GM18505 (cell line): ENCODE measurements at regions not wholly inside any gene's neighbourhood (a gene's known extent, or its start where the extent isn't known, plus 50 kb on each side); places are given as distances from the start of the nearest gene placed in this dataset.
"Not testable (repeated sequence)": the region's sequence is repeated elsewhere in the genome, so short reads cannot be mapped to it uniquely, and the experiment has no call there.

ENCODE experiments used
- ATAC-seq: cut with Tn5 transposase; IDR thresholded peaks from one replicate; pipeline ENCODE4 v1.9.1; 2021; ENCODE audit not compliant: unreplicated experiment
- POLR2A ChIP-seq: IDR thresholded peaks from 4 replicates; pipeline ENCODE4 v1.6.1; 2011; ENCODE audit warnings: borderline replicate concordance; ENCODE audit not compliant: insufficient read depth, insufficient read length; ENCODE audit errors: extremely low read depth

DNA sequence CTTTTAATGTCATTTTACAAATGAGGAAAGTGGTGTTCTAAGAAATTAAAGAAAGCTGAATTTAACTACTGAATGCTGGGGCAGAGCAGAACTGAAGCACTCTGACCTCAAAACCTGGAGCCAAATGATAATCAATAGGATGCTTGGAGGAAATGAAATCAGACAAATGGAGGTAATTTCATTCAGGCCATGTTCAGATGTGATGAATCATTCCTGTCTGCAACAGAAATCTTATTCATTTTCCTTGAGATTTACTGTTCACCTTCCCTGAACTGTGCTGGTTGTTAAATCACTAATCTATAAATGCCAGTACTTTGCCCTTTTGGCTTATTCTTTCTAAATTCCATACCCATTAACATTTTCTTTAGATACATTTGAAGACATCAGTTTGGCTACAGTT, 85.6 kb upstream of the SNX7 start:
- TF ChIP-seq POLR2A, result no peak
- no peak for ATAC-seq

DNA sequence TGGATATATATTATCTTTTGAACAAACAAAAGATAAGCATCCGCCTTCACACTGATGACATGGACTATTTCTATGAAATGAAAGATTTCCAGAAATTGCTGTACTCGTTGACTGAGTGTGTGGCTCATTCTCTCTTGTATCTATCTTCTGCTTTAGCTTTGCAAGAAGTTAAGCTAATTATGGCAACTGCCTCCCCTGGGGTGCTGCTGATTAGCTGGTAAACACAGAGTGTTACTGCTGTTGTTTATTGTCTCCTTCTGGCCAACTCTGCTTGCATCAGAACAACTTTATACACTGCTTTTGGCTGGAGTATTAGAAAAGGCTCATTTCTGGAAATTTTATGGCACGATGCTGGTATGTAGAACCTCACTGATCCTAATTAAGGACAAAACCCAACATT, 95.6 kb upstream of the SNX7 start:
- no peak for ATAC-seq
- TF ChIP-seq POLR2A, result no peak

- no peak for TF ChIP-seq POLR2A
- no peak for ATAC-seq
Measured at GRCh38 chr1:98559291-98559690, 102.2 kb upstream of the SNX7 start.

DNA sequence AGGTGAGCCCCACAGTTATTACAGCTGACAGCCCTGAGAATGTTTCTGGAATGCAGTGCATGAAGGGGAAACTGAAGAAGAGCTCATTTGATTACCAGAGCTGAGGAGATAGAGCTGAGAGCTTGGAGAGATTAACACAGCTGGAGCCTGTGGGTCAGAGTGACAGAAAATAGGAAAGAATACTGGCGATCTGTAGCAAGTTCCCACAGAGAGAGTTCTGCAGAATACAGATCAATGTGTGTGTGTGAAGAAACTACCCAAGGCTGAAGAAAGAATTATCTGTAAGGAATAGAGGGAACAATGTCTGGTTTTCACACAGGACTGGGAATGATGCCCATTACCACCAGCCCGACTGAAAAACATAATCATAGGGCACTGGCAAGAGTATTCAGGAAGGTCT, 103.6 kb upstream of the SNX7 start:
- ATAC-seq, result no peak
- no peak for TF ChIP-seq POLR2A

DNA sequence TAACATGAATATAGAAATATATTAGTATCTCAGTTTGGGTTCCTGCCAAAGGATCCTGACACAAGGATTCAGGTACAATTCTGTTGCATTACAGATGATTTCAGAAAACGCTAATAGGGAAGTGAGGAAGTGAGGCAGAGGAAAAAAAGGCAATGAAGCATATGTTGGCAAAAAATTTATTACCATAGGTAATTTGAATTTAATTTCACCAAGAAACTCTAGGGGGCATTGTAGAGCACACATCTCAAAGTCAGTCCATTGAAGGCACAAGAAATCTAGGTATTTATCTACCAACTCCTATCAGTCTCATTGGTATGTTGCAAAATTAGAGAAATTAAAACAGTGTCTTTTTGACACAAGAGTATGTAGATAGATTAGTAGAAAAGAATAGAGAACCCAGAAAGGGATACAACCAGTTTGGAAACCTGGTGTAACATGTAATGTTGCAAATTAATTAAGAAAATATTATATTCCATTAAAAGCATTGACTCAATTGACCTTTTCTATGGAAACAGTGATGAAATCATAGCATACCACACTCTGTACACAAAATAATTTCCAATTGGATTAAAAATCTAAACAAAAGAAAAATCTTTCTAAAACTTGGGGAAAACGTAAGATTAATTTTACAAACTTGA, 104.9 kb upstream of the SNX7 start:
- TF ChIP-seq POLR2A, result no peak
- no peak for ATAC-seq

DNA sequence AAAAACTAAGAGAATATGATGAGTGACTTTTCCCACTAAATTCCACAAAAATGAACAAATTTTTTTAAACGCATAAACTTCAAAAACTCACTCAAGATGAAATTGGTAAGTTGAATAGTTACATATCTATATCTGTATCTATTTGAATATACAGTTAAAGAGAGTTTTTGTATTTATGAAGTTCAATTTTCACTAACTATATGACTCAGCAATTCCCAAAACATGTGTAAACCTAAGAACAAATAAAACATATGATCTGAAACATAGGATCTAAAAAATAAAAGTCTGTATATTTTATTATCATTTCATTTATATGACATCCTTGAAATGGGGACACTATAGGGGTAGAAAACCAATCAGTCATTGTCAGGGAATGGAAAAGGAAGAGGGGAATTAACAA, 105.7 kb upstream of the SNX7 start:
- no peak for TF ChIP-seq POLR2A
- no peak for ATAC-seq

- ATAC-seq, result not testable (repeated sequence)
Measured at GRCh38 chr1:98552576-98553074, 108.9 kb upstream of the SNX7 start.

DNA sequence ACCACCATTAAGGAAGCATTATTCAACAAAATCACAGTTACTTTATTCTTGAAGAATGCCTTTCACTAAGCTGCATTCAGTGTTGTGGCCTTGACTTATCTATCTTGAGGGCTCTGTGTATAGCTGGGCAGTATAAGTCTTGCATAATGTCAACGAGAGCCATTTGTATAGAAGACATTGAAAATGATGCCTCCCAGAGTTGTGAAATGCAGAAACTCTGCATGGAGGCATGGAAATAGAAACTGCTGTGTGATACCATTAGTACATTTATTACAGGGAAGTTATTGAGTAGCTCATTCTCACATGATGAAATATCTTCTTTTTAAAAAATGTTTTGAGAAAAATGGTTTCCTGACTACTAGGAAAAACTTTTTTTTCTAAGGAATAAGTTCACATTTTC, 111.4 kb upstream of the SNX7 start:
- no peak for TF ChIP-seq POLR2A
- no peak for ATAC-seq

DNA sequence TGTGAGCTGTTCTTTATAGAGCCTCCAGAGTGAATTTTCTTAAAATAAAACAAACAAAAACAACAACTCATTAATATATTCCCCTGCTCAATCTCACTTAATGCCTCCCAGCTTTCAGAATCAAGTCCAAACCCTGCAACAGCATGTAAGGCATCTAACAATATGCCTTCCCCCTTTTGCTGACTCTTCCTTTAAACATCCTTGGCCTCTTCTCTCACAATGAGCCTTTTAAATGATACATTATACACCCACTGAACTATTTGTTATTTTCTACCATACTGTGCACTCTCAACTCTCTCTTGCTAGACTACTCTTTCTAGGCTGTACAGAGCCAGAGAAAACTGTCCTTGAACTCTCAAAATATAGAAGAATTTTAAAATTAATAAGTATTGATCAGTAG, 115.2 kb upstream of the SNX7 start:
- no peak for ATAC-seq
- TF ChIP-seq POLR2A, result no peak

DNA sequence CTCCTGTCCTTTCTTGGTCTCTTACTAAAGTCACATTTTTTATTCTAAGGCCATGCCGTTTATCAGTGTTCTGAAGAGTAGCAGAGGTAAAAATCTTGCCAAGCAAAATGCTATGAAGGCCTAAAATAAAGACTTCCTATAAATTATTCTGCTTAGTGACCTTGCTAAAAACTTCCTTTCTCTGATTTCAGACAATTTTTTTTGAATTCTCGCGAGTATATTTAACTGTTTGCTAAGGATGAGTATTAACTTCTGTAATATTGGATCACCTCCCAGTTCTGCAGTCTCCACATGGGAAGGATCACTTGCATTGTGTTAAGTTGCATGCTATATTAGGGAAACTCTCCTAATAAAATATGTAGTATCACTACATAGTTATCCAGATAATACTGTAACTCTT, 123.4 kb upstream of the SNX7 start:
- no peak for ATAC-seq
- TF ChIP-seq POLR2A, result no peak

DNA sequence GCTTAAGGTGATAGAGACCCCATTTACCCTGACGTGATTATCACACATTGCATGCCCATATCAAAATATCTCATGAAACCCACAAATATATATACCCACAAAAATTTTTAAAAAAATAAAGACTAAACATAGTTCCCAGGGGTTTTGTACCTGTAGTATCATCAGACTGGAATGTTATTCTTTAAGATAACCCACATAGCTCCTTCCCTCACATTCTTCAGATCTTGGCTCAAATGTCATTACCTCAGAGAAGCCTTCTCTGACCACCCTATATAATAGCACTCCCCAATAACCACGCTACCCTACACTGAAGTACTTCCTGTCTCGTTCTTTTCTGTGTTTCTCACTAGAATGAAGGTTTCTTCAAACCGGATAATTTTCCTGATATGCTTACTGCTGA, 138.3 kb upstream of the SNX7 start:
- no peak for ATAC-seq
- TF ChIP-seq POLR2A, result no peak

DNA sequence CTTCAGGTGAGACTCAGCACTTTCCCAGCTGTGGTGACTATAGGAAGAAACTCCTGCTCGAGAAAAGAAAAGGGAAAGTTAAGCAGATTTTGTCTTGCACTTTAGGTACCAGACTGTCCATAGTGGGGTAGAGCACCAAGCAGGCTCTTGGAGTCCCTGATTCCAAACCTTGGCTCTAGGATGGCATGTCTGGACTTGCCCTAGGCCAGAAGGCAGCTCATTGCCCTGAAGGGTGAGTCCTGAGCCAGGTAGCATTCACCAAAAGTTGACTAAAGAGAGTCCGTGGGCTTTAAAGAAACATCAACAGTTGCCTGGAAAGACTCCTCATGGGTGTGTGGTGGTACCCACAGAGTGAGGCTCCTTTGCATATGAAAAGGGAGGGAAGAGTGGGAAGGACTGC, 145.2 kb upstream of the SNX7 start:
- no peak for ATAC-seq
- TF ChIP-seq POLR2A, result no peak

- TF ChIP-seq POLR2A, result no peak
- no peak for ATAC-seq
Measured at GRCh38 chr1:98515744-98516143, 145.8 kb upstream of the SNX7 start.

DNA sequence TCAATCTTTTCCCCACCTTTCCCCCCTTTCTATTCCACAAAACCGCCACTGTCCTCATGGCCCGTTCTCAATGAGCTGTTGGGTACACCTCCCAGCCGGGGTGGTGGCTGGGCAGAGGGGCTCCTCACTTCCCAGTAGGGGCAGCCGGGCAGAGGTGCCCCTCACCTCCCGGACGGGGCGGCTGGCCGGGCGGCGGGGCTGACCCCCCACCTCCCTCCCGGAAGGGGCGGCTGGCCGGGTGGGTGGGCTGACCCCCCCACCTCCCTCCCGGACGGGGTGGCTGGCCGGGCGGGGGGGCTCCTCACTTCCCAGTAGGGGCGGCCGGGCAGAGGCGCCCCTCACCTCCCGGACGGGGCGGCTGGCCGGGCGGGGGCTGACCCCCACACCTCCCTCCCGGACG, 149.3 kb upstream of the SNX7 start:
- ATAC-seq, result not testable (repeated sequence)

GRCh38 chr1:98503771-98504170, 157.8 kb upstream of the SNX7 start:
- TF ChIP-seq POLR2A, result no peak
- no peak for ATAC-seq

DNA sequence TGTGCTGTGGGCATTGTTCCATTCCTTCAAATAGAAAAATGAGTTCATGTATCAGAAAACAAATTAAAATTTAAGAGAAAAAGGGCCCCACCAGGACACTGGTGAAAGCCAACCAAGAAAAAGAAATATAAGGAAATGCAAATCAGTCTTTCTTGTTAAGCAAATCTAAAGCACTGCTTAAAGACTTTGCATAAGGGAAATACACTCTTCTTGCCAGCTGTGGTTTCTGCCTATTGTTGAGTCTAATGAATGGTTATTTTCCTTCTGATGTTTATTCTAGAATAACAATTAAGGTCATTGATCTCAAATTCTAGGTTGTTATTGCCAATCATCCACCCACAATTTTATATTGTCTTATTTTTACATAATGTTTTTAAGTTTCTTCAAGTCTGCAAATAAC, 158.6 kb upstream of the SNX7 start:
- no peak for ATAC-seq
- TF ChIP-seq POLR2A, result no peak

DNA sequence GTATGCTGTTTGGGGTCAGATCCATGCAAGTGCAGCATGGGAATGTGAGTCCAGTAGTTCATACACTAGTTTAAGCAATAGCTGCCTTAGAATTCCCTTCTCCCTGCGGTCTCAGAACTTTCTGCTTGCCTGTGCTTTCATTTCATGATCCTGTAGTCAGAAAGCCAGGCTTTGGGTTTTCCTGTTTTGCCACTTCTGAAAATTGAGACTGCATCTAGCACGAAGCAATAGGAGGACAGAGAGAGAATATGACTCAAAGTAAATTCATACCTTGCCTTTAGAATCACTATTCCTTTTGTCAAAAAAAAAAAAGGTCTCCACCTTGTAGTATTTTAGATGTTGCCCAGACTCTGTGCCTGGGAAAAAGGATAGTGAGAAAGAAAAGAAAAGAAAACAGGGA, 161.2 kb upstream of the SNX7 start:
- ATAC-seq, result no peak

More for the DNA sequence above, 161.2 kb upstream of the SNX7 start:
- TF ChIP-seq POLR2A, result no peak
